GM12891 (cell line): ENCODE measurements at regions not wholly inside any gene's neighbourhood (a gene's known extent, or its start where the extent isn't known, plus 50 kb on each side); places are given as distances from the start of the nearest gene placed in this dataset.

Source experiments
- DNase-seq: peaks from one replicate; pipeline ENCODE4 v3.0.0; 2011; ENCODE audit warnings: low spot score; ENCODE audit not compliant: insufficient read length
- FAIRE-seq: peaks from 2 replicates; lab custom pipeline; 2011; peaks lifted over from hg19 to GRCh38; lab: Jason Lieb, UNC
- PAX5 ChIP-seq: IDR thresholded peaks from 2 replicates; pipeline ENCODE4 v1.6.1; 2011; ENCODE audit warnings: low read length, moderate library complexity, mild to moderate bottlenecking; ENCODE audit not compliant: insufficient read depth, severe bottlenecking
- POLR2A ChIP-seq: IDR thresholded peaks from 2 replicates; pipeline ENCODE4 v1.6.1; 2011; ENCODE audit warnings: low read depth, low read length, control low read depth
- POLR2AphosphoS5 ChIP-seq: IDR thresholded peaks from 2 replicates; pipeline ENCODE4 v1.6.1; 2011; ENCODE audit warnings: low read depth, low read length, control low read depth
- POU2F2 ChIP-seq: IDR thresholded peaks from 2 replicates; pipeline ENCODE4 v1.6.1; 2011; ENCODE audit warnings: low read depth, mild to moderate bottlenecking, control low read depth, low read length, moderate library complexity
- SPI1 ChIP-seq: IDR thresholded peaks from 2 replicates; pipeline ENCODE4 v1.6.1; 2011; ENCODE audit warnings: low read depth, low read length, control low read depth
- TAF1 ChIP-seq: IDR thresholded peaks from 2 replicates; pipeline ENCODE4 v1.6.1; 2011; ENCODE audit warnings: low read depth, low read length, control low read depth

DNA sequence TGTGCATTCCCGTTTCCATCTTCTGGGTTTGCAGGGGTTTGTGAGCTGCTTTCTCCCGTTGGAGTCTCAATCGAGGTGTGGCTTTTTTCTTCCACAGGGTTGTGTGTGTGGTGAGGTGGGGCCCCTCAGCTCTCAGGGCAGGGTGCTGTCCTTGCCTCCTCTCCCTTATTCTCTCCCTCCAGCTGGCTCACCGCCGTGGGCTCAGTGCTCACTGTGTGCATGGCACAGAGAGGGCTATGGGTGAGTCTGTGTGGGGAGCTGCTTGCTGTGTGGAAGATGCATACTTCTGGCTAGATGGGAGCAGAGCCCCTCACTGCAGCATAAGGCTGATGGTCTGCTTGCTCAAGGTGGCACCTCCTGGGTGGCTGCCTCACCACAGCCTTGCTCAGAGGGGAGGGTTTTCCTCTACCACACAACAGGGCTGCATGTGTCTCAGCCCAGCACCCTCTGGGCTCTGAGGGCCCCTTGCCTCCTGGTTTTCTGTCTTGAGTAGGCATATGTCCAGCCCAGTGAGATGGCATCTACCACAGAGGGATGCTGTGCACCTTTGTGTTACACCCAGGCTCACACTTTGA is 203.1 kb upstream of the B3GAT1 start:
- no peak for TF ChIP-seq POU2F2
- no peak for TF ChIP-seq SPI1
- TF ChIP-seq POLR2AphosphoS5, result no peak
- TF ChIP-seq PAX5, result no peak
- no peak for TF ChIP-seq TAF1
- TF ChIP-seq POLR2A, result no peak
- no peak for DNase-seq
- FAIRE-seq, result no peak

DNA sequence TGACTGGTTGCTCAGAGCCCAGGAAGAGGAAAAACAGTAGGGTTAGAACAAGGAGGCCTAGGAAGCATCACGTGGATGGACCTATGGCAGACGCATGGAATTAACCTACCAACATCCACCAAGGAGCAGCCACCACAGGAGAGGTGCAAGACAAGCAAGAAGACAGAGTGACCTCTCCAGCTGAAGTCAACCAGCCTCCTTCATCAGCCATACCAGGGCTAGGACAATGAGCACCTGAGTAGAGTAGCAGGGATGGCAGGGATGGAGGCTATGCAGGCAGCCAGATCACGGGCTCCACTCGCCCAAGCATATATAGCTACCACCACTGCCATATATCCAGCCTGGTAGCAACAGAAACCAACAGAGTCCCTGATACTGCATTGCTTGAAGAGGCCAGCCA is 202.1 kb upstream of the B3GAT1 start:
- DNase-seq, result no peak
- FAIRE-seq, result no peak
- TF ChIP-seq PAX5, result no peak
- no peak for TF ChIP-seq POLR2A
- no peak for TF ChIP-seq POLR2AphosphoS5
- TF ChIP-seq SPI1, result no peak
- no peak for TF ChIP-seq POU2F2
- no peak for TF ChIP-seq TAF1

DNA sequence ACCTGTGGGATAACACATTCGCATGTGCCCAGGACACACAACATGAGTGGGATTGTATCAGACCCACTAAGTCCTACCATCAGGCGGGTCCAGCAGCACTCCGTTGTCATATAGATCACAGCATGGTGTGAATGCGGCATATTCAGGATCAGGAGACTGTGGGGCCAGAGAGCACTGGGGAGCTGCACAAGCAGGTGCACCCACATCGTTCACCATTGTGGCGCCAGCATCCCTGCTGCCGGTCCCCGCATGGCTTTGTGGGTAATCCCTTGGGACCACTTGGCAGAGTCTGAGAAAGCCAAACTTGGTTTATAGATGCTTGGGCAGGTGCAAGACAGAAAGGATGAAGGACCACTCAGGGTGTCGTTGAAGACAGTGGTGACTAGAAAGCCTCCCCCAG is 201.6 kb upstream of the B3GAT1 start:
- FAIRE-seq (no peak), DNase-seq (no peak)
- TF ChIP-seq TAF1, result no peak
- no peak for TF ChIP-seq PAX5
- no peak for TF ChIP-seq SPI1
- TF ChIP-seq POU2F2, result no peak
- TF ChIP-seq POLR2AphosphoS5, result no peak
- no peak for TF ChIP-seq POLR2A

DNA sequence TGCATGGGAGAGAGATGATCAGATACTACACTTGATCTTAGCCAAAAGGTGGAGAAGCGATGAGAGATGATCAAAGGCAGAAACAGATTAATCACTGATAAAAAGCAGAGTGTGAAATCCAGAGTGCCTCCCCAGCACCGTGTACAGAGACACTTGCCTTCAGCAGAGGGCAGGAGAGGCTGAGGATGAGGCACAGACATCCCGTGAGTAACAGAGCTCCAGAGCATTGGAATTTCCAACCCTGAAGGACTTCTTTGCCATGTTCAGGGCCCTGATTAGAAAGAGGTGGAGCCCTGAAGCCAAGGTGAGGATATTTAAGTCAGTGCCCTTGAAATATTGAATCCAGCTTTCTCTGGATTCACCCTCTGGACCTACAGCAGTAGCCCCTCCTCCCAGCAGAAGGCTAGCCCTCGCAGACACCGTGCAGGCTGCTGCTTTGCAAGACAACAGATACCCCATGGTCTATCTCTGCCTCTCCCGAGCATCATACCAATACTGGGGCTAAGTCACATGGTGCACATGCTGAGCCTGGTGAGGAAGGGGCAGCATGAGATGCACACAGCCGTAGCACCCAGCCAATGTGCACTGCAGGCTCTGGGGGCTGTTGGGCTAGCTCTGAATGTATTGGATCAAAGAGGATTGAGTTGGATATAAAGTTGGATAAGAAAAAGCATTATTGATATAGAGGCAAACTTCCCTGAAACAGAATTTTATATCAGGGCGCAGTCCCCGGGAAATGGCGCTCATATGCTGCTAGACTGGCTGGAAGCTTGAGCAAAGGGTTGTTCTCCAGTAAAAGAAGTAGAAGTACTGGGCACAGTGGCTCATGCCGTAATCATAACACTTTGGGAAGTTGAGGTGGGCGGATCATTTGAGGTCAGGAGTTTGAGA is 200.3 kb upstream of the B3GAT1 start:
- TF ChIP-seq TAF1 (no peak), POLR2A (no peak), SPI1 (no peak), POU2F2 (no peak), PAX5 (no peak), POLR2AphosphoS5 (no peak)
- no peak for FAIRE-seq
- DNase-seq, result no peak

DNA sequence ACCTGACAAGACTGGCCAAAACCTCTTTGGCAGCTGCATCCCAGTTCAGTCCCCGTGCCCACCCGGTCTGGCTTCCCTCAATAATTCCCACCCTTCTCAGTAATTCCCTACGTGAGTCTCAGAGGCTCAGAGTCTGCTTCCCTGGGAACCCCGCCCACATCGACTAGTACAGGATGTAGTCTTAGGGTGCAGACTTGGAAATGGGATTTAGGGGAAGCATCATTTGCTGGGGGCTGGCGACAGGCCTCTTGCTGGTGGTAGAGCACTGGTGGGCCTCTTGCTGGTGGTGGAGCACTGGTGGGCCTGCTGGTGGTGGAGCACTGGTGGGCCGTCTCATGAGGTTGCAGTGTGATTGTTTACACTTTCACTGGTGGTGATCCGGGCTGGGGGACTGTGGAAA is 199.5 kb upstream of the B3GAT1 start:
- FAIRE-seq (no peak), DNase-seq (no peak)
- no peak for TF ChIP-seq TAF1
- TF ChIP-seq POLR2A, result no peak
- TF ChIP-seq POLR2AphosphoS5, result no peak
- TF ChIP-seq POU2F2, result no peak
- no peak for TF ChIP-seq SPI1
- TF ChIP-seq PAX5, result no peak

DNA sequence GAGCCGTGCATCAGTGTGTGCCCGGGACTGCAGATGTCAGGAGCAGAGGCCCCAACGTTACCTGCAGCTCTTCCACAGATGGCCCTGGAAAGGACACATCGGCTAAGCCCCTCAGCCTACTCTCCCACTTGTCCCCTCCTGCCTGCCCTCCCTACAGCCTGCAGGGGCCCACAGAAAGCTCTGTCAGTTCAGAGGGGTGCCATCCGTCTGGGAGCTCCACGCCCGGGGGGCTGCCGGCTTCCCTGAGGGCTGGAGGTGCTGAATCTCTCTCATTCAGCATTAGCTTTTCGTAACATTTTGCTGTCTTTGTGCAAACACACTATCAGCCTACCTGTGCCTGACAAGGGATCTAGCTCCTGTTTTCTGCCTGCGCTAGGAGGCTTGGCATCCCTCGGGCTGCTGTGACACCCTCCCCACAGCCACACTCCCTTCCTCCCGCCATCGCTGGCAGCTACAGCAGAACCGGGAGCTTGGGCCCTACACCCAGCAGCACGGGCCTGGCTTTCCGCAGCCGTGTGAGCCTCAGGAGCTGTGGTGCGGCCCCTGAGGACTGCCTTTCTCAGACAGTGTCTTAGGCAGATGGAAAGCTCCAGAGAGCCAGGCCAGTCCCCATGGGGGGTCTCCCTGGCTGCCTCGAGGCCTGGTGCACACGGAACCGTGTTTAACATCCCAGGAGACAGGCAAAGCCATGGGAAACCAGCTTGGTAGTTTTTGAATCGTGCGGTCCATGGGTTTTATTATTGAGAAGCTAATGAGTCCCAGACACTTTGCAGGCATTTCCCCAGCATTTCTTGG is 198.3 kb upstream of the B3GAT1 start:
- TF ChIP-seq POLR2A (no peak), POU2F2 (no peak), POLR2AphosphoS5 (no peak), SPI1 (no peak), TAF1 (no peak), PAX5 (no peak)
- FAIRE-seq (no peak), DNase-seq (no peak)

DNA sequence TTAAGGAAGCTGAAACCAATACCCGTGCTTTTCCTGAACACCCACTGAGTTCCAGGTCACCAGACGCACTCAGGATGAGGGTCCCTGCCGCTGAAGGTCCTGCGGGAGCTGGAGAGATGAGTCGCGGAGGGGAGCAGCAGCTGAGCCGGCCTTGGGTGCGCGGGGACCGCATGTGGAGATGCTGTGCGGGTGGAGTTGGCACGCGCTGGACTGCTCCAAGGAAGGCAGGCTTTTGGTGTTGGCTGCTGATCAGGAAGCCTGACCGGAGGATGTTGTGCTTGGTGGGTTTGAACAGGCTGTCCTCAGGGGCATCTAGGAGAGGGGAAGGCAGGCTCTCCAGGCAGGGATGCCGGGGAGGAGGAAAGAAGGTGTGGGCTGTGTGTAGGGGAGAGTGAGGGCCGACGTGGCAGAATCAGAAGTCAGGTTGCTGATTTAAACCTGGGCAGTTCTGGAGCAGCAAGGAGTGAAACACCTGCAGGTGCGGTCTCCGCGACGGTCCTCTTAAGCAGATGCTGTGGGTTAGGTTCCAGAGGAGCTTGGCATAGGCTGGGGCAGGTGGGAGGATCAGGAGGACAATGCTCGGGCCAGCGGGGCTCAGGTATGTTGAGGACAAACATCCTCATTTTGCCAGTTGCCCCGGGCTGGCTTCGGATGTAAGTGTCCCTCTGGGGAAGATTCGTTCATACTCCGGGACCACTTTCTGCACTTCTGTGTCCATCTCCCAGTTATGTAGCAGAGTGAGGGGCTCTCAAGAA is 197.5 kb upstream of the B3GAT1 start:
- FAIRE-seq (no peak), DNase-seq (no peak)
- TF ChIP-seq PAX5, result no peak
- TF ChIP-seq POLR2A, result no peak
- no peak for TF ChIP-seq TAF1
- TF ChIP-seq POU2F2, result no peak
- TF ChIP-seq POLR2AphosphoS5, result no peak
- TF ChIP-seq SPI1, result no peak

DNA sequence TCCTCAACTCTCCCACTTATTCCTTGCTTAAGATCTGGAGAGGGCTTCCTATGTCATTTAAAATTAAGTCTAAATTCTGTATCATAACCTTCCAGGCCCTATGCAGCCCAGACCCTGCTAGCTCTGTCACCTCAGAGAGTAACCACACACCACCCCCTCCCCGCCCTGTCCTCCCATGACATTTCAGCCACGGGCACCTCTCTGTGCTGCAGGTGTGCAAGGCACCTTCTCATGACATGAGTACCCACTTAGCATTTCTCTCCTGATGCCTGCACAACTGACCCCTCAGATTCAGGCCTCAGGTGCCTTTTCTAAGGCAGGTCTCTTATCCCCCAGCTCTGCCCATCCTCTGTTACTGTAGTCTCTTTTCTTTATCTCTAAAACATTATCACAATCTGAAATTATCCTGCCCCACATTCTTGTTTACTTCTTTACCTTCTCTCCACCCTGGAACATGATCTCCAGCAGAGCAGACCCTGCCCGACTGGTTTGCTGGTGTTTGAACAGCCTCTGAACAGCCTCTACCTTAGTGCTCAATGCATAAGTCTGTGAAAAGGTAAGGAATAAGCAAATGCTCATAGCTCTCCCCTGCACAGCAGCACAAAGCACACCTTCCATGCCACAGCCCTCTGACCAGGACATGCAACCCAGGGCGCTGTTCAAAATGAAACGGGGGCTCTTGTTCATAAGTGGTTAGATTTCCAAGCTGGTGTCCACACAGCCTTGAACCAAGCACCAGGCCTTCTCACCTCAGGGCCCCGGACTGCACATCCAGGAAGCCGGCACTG is 196.1 kb upstream of the B3GAT1 start:
- TF ChIP-seq POU2F2 (no peak), POLR2A (no peak), POLR2AphosphoS5 (no peak), SPI1 (no peak), PAX5 (no peak), TAF1 (no peak)
- no peak for FAIRE-seq

More for the DNA sequence above, 196.1 kb upstream of the B3GAT1 start:
- no peak for DNase-seq
